Anterior cingulate cortex (tissue), 58 donors: ENCODE measurements at regions not wholly inside any gene's neighbourhood (a gene's known extent, or its start where the extent isn't known, plus 50 kb on each side); places are given as distances from the start of the nearest gene placed in this dataset.

Experiments
- DNase-seq, 58 donors: peaks; one replicate each; lab custom pipeline; 2025; lab: John Stamatoyannopoulos, UW

GRCh38 chr3:106629215-106629832 is 747.9 kb upstream of the CCDC54 start:
- no peak for DNase-seq

- DNase-seq, result no peak
These were observed 745.7 kb upstream of the CCDC54 start for GRCh38 chr3:106631373-106632108.

- no peak for DNase-seq
These were observed 742.0 kb upstream of the CCDC54 start for GRCh38 chr3:106635271-106635670.

GRCh38 chr3:106635826-106636225 is 741.4 kb upstream of the CCDC54 start:
- DNase-seq, result no peak

GRCh38 chr3:106640353-106640752 is 736.9 kb upstream of the CCDC54 start:
- no peak for DNase-seq

- no peak for DNase-seq
These were observed 735.1 kb upstream of the CCDC54 start for GRCh38 chr3:106642161-106642560.

- no peak for DNase-seq
These were observed 733.5 kb upstream of the CCDC54 start for GRCh38 chr3:106643684-106644161.

- no peak for DNase-seq
These were observed 703.2 kb upstream of the CCDC54 start for GRCh38 chr3:106673926-106674569.

- no peak for DNase-seq
These were observed 701.8 kb upstream of the CCDC54 start for GRCh38 chr3:106675451-106675850.

- no peak for DNase-seq
These were observed 698.4 kb upstream of the CCDC54 start for GRCh38 chr3:106678657-106679390.

GRCh38 chr3:106683953-106684620 is 693.2 kb upstream of the CCDC54 start:
- no peak for DNase-seq

GRCh38 chr3:106685745-106686144 is 691.5 kb upstream of the CCDC54 start:
- no peak for DNase-seq

- DNase-seq, result no peak
These were observed 689.3 kb upstream of the CCDC54 start for GRCh38 chr3:106687905-106688304.

GRCh38 chr3:106688464-106688863 is 688.8 kb upstream of the CCDC54 start:
- DNase-seq, result no peak

- no peak for DNase-seq
These were observed 685.8 kb upstream of the CCDC54 start for GRCh38 chr3:106691476-106691875.

GRCh38 chr3:106692624-106693023 is 684.6 kb upstream of the CCDC54 start:
- no peak for DNase-seq

- no peak for DNase-seq
These were observed 678.1 kb upstream of the CCDC54 start for GRCh38 chr3:106699122-106699521.

GRCh38 chr3:106700981-106701380 is 676.3 kb upstream of the CCDC54 start:
- DNase-seq, result no peak

- DNase-seq, result no peak
These were observed 673.7 kb upstream of the CCDC54 start for GRCh38 chr3:106703524-106703923.

GRCh38 chr3:106707347-106707746 is 669.9 kb upstream of the CCDC54 start:
- no peak for DNase-seq
